GM18909 (cell line): ENCODE measurements at regions not wholly inside any gene's neighbourhood (a gene's known extent, or its start where the extent isn't known, plus 50 kb on each side); places are given as distances from the start of the nearest gene placed in this dataset.

Experiments used
- ATAC-seq: cut with Tn5 transposase; IDR thresholded peaks from one replicate; pipeline ENCODE4 v1.9.1; 2021; ENCODE audit warnings: mild to moderate bottlenecking; ENCODE audit not compliant: unreplicated experiment, poor library complexity

DNA sequence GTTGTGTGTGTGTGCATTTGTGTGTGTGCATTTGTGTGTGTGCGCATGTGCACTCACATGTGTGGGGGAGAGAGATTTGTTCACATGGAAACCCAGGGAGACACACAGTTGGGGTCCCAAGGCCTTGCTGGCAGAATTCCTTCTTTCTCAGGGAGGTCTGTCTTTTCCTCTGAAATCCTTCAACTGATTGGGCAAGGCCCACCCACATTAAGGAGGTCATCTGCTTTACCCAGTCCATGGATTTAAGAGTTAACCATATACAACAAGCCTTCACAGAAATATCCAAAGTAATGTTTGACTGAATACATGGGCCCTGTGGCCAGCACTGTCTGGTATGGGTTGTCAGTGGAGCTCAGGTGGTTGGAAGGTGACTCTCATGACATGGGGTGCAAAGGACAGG is 641.4 kb downstream of the BRD1 start:
- no peak for ATAC-seq

DNA sequence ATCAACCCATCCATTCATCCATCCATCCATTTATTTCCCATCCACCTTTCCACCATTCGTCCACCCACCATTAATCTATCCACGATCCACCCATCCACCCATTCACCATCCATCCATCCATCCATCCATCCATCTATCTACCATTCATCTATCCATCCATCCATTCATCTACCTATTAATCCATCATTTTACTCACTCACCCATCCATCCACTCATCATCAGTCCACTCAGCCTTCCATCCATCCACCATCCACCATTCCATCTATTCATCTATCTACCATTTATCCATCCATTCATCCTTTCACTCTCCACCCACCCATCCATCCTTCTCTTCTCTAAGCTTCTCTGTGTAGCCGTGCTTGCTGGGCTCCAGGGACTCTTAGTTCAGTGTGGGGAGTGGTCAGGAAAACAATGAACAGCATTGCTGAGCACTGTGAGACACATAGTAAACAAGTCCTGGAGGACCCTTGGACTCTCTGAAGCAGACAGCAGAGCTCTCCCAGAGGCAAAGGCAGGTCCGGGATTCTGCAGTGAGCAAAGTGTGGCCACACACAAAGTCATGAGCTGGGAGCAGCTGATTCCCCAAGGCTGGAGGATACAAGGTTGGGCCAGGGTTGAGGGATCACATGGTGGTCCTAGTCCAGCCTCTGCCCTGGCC is 642.2 kb downstream of the BRD1 start:
- no peak for ATAC-seq

- ATAC-seq = no peak
Measured at GRCh38 chr22:49184736-49185135, 642.9 kb downstream of the BRD1 start.

GRCh38 chr22:49183826-49184216 is 643.9 kb downstream of the BRD1 start:
- no peak for ATAC-seq

DNA sequence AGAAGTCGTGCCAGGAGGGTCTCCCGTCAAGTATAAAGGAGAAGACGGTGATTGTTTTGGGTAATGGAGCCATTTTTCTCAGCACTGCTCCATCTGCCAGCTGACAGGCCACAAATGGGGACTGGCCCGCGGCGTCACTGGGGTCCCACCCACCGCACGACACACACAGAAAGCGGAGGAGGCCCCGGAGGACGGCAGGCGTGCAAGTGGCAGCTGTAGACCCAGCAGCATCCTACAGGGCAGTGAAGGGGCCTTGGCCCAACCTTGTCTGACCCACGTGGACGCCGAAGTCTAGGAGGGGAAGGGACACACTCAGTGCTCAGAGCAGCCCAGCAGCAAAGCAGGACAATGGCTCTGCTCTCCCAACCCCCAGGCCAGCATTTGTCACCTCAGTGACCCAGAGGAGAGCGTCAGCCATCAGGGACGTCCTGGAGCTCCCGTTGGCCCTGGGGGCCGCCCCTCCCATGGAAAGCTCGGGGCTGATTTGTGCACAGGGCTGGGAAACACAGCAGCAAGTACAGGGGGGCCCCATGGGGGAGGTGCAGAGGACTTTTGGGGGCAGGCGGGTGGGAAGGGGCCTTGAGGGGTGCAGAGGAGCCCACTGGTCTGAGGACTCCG is 644.4 kb downstream of the BRD1 start:
- ATAC-seq = no peak

GRCh38 chr22:49182416-49182815 is 645.3 kb downstream of the BRD1 start:
- ATAC-seq = no peak

DNA sequence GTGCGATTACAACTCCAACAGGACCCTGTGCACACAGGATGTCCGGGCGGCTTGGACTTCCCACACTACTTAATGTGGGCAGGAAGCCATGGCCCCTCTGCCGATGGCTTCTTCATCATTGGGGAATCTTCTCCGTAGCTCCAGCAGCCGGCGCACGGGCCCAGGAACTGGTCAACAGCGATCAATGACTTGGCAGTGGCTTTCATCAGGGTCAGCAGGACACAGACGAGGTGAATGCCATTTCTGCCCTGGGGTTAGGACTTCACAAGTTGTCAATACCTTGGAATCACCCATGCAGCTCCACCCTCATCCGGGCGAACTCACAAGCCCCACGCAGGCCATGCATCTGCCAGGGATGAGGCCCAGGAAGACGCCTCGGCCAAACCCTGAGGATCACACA is 645.7 kb downstream of the BRD1 start:
- ATAC-seq = no peak

DNA sequence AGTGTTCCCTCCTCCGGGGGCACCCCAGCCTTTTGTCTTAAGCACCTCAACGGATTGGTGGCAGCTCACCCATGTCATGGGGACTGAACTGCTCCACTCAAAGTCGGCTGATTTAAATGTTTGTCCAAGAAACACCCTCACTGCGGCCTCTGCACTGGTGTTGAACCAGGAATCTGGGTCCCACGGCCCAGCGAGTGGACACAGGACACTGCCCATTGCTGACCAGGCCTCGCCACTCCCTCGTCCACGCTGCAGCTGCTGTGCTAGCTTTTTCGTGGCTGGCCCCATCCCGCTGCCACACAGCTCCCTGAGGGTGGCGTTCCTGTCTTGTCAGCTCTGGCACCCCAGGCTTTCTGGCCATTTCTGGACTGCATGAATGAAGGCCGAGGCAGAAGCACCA is 646.2 kb downstream of the BRD1 start:
- no peak for ATAC-seq

DNA sequence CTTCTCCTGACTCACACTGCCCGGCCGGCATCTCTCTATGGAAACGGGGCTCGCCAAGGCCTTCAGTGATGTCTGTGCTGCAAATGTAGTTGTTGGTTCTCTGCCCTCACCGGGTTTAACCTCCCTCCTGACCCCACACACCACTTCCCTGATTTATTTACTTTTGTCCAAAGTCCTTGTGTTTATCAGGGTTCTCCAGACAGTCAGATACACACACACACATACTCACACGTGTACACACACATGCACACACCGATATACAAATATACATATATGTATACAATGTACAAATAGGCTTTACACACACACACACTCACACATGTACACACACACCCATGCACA is 647.0 kb downstream of the BRD1 start:
- no peak for ATAC-seq

GRCh38 chr22:49179886-49180682 is 647.6 kb downstream of the BRD1 start:
- no peak for ATAC-seq

DNA sequence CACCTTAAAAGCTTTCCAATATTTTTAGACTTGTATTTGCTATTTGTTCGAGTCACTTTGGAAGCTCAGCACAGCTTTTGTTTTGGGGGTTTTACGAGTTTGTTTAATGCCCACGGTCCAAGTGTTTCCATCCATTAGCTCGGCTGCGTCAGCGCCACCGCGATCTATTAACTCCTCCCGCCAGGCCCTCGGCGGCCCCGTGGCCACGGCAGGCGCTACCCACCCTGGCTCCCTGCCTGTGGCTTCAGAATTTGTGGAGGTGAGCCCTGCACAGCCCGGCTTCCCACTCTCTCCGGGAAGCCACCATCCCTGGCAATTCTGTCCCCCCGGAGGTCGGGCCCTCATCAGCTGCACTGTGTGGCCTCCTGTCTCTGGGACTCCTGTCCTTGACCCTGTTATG is 648.5 kb downstream of the BRD1 start:
- no peak for ATAC-seq

GRCh38 chr22:49178246-49179005 is 649.2 kb downstream of the BRD1 start:
- no peak for ATAC-seq

- no peak for ATAC-seq
Measured at GRCh38 chr22:49177666-49178065, 650.0 kb downstream of the BRD1 start.

GRCh38 chr22:49176956-49177355 is 650.7 kb downstream of the BRD1 start:
- no peak for ATAC-seq

GRCh38 chr22:49170053-49170452 is 657.6 kb downstream of the BRD1 start:
- ATAC-seq = no peak

- ATAC-seq = no peak
Measured at GRCh38 chr22:49169074-49169744, 658.5 kb downstream of the BRD1 start.

DNA sequence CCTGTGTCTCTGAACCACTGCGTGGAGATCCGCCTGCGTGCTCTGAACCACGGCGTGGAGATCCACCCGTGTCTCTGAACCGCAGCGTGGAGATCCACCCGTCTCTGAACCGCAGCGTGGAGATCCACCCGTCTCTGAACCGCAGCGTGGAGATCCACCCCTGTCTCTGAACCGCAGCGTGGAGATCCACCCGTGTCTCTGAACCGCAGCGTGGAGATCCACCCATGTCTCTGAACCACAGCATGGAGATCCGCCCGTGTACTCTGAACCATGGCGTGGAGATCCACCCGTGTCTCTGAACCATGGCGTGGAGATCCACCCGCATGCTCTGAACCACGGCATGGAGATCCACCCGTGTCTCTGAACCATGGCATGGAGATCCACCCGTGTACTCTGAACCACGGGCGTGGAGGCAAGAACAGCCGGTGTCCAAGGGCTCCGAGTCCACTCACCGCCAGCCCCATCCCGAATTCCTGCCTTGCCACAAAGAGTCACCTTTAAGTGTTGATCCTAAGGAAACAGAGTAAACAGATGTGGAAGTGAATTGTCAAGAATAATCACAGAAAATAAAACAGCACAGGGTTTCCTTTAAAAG is 659.4 kb downstream of the BRD1 start:
- no peak for ATAC-seq

DNA sequence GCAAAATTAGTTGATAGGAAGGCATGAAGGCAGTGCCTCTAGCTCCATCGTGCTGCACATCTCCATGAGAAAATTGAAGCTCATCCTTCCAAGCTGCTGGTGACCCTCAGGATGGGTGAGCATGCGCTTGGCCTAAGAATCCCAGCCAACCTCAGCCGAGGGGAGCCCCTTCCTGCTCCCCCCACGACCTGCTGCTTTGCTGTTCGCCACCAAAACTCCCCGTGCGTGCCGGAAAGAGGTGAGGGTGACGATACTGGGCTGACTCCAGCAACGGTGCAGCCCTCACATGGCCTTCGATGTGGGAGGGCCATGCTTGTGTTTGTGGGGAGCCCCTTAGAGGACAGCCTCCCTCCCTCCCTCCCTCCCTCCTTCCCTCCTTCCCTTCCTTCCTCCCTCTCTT is 660.9 kb downstream of the BRD1 start:
- no peak for ATAC-seq

- ATAC-seq = no peak
Measured at GRCh38 chr22:49166211-49166610, 661.5 kb downstream of the BRD1 start.

DNA sequence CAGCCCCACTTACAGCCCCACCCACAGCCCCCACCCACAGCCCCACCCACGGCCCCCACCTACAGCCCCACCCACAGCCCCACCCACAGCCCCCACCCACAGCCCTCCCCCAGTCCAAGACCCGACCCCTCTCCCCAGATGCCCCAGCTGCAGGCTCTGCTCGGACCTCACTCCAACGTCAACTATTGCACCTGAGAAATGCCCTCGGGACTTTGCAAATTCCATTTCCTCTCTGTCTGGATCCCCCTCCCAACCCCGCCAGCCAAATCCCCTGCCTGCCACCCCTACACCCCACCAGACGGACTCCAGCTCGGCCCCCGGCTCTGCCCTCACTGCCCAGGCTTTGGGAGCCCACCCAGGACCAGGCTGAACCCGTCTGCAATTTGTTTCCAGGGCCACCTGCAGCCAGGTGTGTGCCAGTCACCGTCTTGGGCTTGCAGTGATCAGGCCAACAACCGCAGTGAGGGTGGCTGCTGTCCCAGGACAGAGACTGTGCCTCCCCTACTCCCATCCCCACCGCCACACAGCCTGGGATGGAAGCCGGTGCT is 662.8 kb downstream of the BRD1 start:
- no peak for ATAC-seq
